Ovary (tissue), 7 donors: ENCODE measurements at regions not wholly inside any gene's neighbourhood (a gene's known extent, or its start where the extent isn't known, plus 50 kb on each side); places are given as distances from the start of the nearest gene placed in this dataset.

Source experiments
- DNase-seq, 5 donors: peaks; one replicate each; pipeline ENCODE4 v3.0.0-alpha.2; 2019 to 2020
- H3K27ac ChIP-seq, 2 donors: fragments of 200-600 bp; one replicate each; pipeline versions ENCODE4 v1.5.1 to v1.8.0; 2019 to 2022
- H3K27me3 ChIP-seq: fragments of 200-600 bp; one replicate; pipeline ENCODE4 v1.8.0; 2022
- H3K36me3 ChIP-seq: fragments of 200-600 bp; sonication (generic); one replicate; pipeline ENCODE4 v1.5.1; 2019
- H3K4me1 ChIP-seq: one replicate; pipeline ENCODE4 v1.8.1; 2013; ENCODE audit warnings: mild to moderate bottlenecking, moderate library complexity; ENCODE audit not compliant: insufficient read depth
- H3K4me3 ChIP-seq: fragments of 200-600 bp; sonication (generic); one replicate; pipeline ENCODE4 v1.5.1; 2017
- H3K9me3 ChIP-seq, 2 donors: fragments of 200-600 bp in 1 of 2; sonication (generic) in 1 of 2; one replicate each; pipeline versions ENCODE4 v1.5.1 to v1.8.1; 2013 to 2019; ENCODE audit warnings: mild to moderate bottlenecking in 1 of 2, moderate library complexity in 1 of 2
- EP300 ChIP-seq: sonication (generic); formaldehyde crosslinking; IDR thresholded peaks from one replicate; pipeline ENCODE4 v1.6.1; 2017; ENCODE audit warnings: antibody characterized with exemption
- POLR2A ChIP-seq: fragments of 450-650 bp; IDR thresholded peaks from one replicate; pipeline ENCODE4 v1.6.1; 2017; ENCODE audit warnings: antibody characterized with exemption, mild to moderate bottlenecking, moderate library complexity
- WGBS, 3 donors: extraction: QIAGEN DNeasy Blood & Tissue Kit in 1 of 3; methylation state at CpG; one replicate each; pipeline versions ENCODE4 v1.1.5 to v1.1.7; 2013 to 2017; 5-methylcytosine and 5-hydroxymethylcytosine counted together
- intact Hi-C, 4 donors: fragments of 100-400 bp; cut with DNase I; formaldehyde crosslinking; loops; one replicate each; pipeline versions ENCODE4 v1.11.0 to v1.15.1; 2022 to 2023
- TF ChIP-seq, protein P1 (sequence below), 3 donors: fragments of 450-650 bp in 2 of 3; fragments of 200-600 bp in 1 of 3; IDR thresholded peaks; one replicate each; pipeline versions ENCODE4 v1.5.1 to v1.8.0; 2016 to 2022; ENCODE audit warnings: antibody characterized with exemption in 3 of 3, mild to moderate bottlenecking in 1 of 3
- donor health status: DM: no; HTN: no; CAD: no; lungs with moderate emphysema.
- donor health status: DM: no; HTN: no; CAD: no.
- donor health status: Bipolar disorder and iron deficiency.
- donor health status: DM: no; HTN: no; CAD: no.
- donor health status: DM: yes; HTN: yes; CAD: no.

- H3K36me3 ChIP-seq = no peaks in the 10 kb centered on the region
- no peaks in the 10 kb centered on the region for H3K4me1 ChIP-seq
- H3K9me3 ChIP-seq = no peaks in the 10 kb centered on the region
- TF ChIP-seq EP300 = no peak
- TF ChIP-seq, protein P1, sequence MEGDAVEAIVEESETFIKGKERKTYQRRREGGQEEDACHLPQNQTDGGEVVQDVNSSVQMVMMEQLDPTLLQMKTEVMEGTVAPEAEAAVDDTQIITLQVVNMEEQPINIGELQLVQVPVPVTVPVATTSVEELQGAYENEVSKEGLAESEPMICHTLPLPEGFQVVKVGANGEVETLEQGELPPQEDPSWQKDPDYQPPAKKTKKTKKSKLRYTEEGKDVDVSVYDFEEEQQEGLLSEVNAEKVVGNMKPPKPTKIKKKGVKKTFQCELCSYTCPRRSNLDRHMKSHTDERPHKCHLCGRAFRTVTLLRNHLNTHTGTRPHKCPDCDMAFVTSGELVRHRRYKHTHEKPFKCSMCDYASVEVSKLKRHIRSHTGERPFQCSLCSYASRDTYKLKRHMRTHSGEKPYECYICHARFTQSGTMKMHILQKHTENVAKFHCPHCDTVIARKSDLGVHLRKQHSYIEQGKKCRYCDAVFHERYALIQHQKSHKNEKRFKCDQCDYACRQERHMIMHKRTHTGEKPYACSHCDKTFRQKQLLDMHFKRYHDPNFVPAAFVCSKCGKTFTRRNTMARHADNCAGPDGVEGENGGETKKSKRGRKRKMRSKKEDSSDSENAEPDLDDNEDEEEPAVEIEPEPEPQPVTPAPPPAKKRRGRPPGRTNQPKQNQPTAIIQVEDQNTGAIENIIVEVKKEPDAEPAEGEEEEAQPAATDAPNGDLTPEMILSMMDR (IDR thresholded peaks at IDR 0.05) = no peak
- no peak for TF ChIP-seq POLR2A
- H3K27ac ChIP-seq = no peak overlapping the region
- no peak overlapping the region for H3K4me3 ChIP-seq
- no peak for DNase-seq
- WGBS, 3 donors = 67 to 78% (median 77%) methylated on average over 16 of the region's 16 CpGs
- intact Hi-C loops = no loop called here
- no peaks in the 10 kb centered on the region for H3K27me3 ChIP-seq
These were observed 293.2 kb upstream of the HABP2 start for GRCh38 chr10:113259576-113260226.

DNA sequence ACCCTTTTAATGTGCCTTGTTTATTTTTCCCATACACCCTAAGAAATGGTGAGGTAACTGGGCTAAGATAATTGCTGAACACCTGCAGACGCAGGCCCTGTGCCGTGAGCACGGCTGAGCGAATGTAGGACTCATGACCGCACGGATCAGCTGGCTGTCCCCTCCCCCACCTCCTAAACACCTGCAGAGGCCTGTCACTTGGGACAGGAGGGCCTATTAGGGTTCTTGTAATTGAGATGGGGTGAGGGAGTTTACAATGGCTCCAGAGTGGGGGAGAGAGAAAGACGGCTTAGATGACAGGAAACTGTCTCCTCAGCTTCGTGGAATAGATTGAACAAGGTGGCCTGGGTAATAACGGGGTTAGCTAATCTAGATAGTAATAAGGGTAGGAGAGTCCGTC, 291.7 kb upstream of the HABP2 start:
- intact Hi-C loops = no loop called here
- H3K27me3 ChIP-seq = no peaks in the 10 kb centered on the region
- H3K27ac ChIP-seq = no peak overlapping the region
- no peaks in the 10 kb centered on the region for H3K36me3 ChIP-seq
- 63 to 69% (median 66%) methylated on average over 10 of the region's 10 CpGs for WGBS, 3 donors
- H3K4me1 ChIP-seq = no peaks in the 10 kb centered on the region
- DNase-seq = no peak
- H3K4me3 ChIP-seq = no peak overlapping the region
- H3K9me3 ChIP-seq = no peaks in the 10 kb centered on the region
- TF ChIP-seq POLR2A = no peak
- TF ChIP-seq, protein P1 (IDR thresholded peaks at IDR 0.05) = no peak
- TF ChIP-seq EP300 = no peak

- H3K9me3 ChIP-seq = no peaks in the 10 kb centered on the region
- WGBS, 3 donors = 70 to 78% (median 76%) methylated on average over 13 of the region's 13 CpGs
- TF ChIP-seq EP300 (no peak), POLR2A (no peak)
- TF ChIP-seq, protein P1 (IDR thresholded peaks at IDR 0.05) = no peak
- no peak for DNase-seq
- H3K27me3 ChIP-seq = no peaks in the 10 kb centered on the region
- H3K4me3 ChIP-seq = no peak overlapping the region
- H3K27ac ChIP-seq = no peak overlapping the region
- intact Hi-C loops = no loop called here
- H3K4me1 ChIP-seq = no peaks in the 10 kb centered on the region
- no peaks in the 10 kb centered on the region for H3K36me3 ChIP-seq
These were observed 291.2 kb upstream of the HABP2 start for GRCh38 chr10:113261611-113262091.

DNA sequence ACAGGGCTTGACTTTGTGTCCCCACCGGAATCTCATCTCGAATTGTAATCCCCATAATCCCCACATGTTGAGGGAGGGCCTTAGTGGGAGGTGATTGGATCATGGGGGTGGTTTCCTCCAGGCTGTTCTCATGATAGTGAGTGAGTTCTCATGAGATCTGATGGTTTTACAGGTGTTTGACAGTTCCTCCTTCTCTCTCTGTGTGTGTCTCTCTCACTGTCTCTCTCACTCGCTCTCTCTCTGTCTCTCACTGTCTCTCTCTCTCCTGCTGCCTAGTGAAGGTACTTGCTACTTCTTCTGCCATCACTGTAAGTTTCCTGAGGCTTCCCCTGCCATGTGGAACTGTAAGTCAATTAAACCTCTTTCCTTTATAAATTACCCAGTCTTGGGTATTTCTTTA, 289.8 kb upstream of the HABP2 start:
- Histone ChIP-seq H3K27me3 (no peaks in the 10 kb centered on the region), H3K9me3 (no peaks in the 10 kb centered on the region), H3K36me3 (no peaks in the 10 kb centered on the region), H3K4me3 (no peak overlapping the region), H3K4me1 (no peaks in the 10 kb centered on the region), H3K27ac (no peak overlapping the region)
- 87 to 96% (median 91%) methylated on average over 3 of the region's 3 CpGs for WGBS, 3 donors
- DNase-seq = no peak
- TF ChIP-seq EP300 (no peak), POLR2A (no peak)
- TF ChIP-seq, protein P1 (IDR thresholded peaks at IDR 0.05) = no peak
- intact Hi-C loops = no loop called here
